ENCODE measurements at regions not wholly inside any gene's neighbourhood (a gene's known extent, or its start where the extent isn't known, plus 50 kb on each side); places are given as distances from the start of the nearest gene placed in this dataset.
"Not testable (repeated sequence)": the region's sequence is repeated elsewhere in the genome, so short reads cannot be mapped to it uniquely, and the experiment has no call there.

DNA sequence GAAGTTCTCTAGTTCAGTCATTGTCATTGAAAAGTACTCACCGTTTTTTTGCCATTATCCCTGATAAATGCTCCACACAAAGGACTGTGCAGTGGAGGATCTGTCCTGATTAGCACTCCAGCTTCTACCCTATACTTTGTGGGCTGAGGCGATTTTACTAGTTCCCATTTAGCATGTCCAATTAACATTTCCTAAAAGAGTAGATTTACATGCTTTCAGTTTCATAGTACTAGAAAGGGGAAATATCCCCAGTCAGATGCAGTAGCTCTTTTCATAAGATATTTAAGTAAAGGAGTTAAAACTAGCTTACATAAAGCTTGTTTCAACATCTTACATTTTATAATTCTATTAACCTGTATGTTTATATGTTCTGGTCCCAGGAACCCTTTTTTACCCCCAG lies 144.9 kb upstream of the APOOL start:
- DNase-seq (ENCODE audit: low spot score): not testable (repeated sequence)

DNA sequence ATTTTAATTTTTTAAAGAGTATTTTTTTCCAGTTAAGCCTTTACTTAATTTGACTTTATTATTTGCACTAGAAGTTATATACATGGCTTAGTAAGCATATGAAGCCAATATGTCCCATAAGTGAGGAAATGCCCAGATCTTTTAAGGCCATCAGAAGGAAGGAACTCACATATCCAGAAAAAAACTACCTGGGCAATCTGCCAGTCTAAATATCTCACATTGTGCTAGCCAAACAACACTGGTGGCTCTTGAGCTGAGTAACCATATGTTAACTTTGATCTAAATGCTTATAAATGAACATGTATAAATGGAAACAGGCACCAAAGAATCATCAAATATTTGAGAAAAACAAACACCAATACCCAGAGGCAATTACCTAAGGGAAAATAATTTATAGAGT lies 138.6 kb upstream of the APOOL start:
- DNase-seq (ENCODE audit: low spot score): no peak

DNA sequence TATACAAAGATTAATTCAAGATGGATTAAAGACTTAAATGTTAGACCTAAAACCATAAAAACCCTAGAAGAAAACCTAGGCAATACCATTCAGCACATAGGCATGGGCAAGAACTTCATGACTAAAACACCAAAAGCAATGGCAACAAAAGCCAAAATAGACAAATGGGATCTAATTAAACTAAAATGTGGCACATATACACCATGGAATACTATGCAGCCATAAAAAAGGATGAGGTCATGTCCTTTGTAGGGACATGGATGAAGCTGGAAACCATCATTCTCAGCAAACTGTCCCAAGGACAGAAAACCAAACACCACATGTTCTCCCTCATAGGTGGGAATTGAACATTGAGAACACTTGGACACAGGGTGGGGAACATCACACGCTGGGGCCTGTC lies 133.4 kb upstream of the APOOL start:
- not testable (repeated sequence) for DNase-seq (ENCODE audit: low spot score)

DNA sequence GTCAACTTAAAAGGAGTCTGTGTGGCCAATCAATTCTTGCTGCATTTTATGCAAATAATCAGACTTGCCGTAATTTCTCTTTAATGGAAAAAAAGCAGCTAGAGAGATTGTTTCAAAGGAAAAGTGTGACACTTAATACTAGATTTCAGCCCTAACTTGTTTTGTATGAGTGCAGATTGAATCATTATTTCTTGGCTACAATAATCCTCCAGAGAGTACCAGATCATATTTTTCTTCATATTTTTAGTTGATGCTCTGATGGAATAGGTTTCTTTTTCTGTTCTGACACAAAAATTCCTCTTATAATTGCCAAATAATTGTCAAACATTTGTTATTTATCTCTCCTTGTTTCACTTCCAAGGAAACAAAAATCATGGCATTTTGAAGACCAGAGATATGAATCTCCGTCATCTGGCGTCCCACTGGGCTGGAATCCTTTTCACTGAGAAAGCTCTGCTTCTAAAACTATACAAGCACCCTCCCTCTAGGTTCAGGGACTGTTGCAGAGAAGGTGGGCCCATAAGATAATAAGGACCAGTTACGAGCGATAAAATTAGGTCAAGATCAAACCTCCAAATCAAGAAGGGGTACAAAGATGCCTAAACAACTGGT lies 131.4 kb upstream of the APOOL start:
- not testable (repeated sequence) for DNase-seq (ENCODE audit: low spot score)

DNA sequence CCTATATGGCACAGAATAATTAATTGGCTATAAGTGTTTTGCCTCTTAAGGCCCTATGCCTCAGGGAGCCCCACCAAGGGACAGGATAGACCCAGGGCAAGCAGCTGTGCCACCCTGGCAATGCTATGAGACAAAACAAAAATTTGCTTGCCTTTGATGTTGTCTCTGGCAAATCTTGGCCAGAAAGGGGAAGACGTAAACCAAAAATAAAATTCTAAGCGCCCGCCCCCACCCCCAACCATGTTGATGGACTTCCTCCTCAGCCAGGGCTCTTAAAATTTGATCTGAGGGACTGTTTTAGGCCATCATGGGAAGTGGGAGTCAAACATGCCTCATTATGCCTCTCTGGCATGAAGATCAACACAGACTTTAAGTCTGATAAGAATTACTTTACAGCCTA lies 130.5 kb upstream of the APOOL start:
- no peak for DNase-seq (ENCODE audit: low spot score)

DNA sequence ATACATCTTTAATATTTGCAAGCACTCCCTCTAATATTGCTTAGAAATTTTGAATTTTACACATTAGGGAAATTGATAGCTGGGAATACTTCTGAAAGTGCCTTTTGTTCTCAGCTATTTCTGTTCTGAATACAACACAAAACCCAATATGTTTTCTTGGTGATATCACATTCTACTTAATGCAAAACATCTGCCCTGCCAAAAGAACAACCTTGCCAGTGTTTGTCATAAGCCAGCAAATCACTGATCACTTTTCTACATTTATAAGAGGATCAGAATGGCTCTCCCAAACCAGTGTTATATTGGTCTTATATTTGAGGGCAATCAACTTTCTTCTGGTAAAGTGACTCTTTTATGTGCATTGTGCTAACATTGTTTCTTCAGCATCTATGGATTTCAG lies 126.8 kb upstream of the APOOL start:
- no peak for DNase-seq (ENCODE audit: low spot score)

DNA sequence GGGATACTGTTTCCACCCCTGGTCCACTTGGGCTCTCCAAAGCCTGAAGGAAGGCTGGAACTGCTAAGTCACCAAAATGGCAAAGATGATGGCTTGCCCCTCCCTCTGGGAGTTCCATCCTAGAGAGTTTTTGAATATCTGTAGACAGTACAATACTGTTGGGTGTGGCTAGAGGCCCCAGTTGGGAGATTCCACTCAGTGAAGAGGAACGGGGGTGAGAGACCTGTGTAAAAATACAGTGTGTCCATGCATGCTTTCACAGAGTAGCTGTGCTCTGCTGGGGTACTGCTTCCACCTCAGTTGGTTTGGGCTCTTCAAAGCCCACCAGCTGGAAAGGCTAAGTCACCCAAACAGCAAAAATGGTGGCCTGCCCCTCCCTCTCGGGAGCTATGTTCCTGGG lies 109.8 kb upstream of the APOOL start:
- DNase-seq (ENCODE audit: low spot score): no peak

DNA sequence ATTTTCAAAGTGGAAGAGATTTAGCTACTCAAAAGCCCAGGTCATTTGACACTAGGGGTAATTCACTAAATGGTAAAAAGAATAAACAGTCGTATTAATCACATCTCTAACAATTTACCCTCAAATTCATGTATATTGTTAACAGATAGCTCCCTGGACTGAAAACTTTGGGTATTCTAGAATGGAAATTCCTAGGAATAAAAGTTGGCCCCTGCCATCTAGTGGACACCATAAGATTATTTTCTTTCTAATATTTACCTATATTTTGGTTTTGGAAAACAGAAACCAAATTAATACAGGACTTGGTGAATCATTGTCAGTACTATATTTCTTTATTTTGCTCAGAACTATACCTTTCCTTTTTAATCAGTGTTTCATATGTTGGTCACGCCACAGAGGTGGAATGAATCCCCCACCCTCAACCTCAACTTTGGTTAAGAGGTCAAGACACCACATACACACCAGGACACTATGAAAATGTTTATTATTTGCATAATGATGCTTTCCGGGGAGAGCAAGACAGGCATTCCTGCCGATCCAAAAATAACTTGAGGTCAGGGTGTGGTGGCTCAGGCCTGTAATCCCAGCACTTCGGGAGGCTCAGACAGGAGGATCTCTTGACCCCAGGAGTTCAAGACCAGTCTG lies 96.2 kb upstream of the APOOL start:
- no peak for DNase-seq (ENCODE audit: low spot score)

DNA sequence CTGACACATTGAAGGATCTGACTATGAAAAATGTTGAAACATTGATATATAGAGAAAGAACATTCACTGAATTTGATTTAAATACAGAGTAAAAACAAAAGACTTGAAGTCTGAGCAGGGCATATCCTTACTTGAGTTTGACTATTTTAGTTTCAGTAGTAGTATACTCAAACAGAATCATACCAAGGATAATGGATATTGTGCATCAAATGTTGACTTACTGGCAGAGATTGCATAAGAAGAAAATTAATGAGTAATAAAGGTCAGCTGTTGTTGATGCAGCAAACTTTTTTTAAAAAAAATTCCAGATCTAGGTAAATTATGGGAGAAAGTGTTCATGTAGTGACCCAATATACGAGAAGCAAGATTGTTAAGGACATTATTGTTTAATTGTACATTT lies 94.5 kb upstream of the APOOL start:
- DNase-seq (ENCODE audit: low spot score): no peak

DNA sequence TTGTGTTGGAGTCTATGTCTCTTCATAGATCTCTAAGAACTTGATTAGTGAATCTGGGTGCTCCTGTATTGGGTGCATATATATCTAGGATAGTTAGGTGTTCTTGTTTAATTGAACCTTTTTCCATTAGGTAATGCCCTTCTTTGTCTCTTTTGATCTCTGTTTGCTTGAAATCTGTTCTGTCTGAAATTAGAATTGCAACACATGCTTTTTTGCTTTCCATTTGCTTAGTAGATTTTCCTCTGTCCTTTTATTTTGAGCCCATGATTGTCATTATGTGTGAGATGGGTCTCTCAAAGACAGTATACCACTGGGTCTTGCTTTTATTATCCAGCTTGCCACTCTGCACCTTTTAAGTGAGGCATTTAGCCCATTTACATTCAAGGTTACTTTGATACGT lies 79.1 kb upstream of the APOOL start:
- DNase-seq (ENCODE audit: low spot score): no peak

DNA sequence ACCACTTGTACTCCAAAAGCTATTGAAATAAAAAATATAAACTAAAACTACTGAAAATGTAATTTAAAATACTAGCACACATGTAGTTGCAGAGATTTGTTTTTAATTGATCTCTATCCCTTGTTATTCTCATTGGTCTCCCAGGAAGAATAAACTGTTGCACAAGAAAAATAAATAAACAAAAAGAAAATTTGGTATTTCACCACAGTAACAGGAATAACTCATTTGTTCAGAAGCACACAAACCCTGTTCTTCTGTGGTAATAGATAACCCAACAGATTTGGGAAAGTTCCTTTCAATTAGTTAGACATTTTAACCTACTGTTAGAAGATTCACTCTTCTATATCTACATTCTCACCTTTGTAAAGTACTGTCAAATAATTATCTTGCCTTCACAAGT lies 70.9 kb upstream of the APOOL start:
- no peak for DNase-seq (ENCODE audit: low spot score)

DNA sequence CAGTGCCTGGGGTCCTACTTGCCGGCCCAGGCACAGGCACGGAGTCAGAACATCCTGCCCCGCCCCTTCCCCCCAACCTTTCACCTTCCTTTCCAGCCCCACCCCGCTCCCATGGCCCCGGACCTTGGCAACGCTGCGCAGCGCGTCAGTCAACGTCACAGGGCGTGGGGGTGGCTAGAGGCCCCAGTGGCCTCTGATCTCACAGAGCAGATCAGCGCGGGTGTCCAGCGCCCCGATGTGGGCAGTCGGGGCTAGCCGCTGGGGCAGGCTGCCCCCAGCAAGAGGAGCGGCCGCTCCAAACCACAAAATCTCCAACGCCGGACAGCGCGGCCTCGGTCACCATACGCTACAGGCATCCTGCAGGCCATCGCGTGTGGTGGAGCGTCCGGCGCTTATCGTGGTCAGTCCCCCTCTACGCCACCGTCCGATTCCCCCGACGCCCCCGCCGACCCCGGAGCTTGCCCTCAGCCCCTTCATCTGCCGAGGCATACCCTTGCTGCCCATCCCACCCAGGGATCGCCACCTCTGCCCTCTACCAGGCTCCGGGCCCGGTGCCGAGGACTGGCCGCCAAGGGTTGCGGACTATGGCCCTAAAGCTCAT lies 69.6 kb upstream of the APOOL start:
- no peak for DNase-seq (ENCODE audit: low spot score)
